PC-9 (cell line): ENCODE measurements at regions not wholly inside any gene's neighbourhood (a gene's known extent, or its start where the extent isn't known, plus 50 kb on each side); places are given as distances from the start of the nearest gene placed in this dataset.

Experiments
- BruUV-seq: library from RNA; stranded (reverse); fragments of 400-500 nt; replicated peaks from 2 replicates; lab custom pipeline; 2021; lab: Mats Ljungman, UMichigan
- CTCF ChIA-PET: fragments of 300-600 bp; sonication (Branson Sonifier 250); formaldehyde crosslinking; loops from one replicate; lab custom pipeline; 2022; ENCODE audit warnings: antibody characterized with exemption; lab: Charles Lee
- POLR2A ChIA-PET: fragments of 300-600 bp; sonication (Branson Sonifier 250); formaldehyde crosslinking; loops from one replicate; lab custom pipeline; 2022; ENCODE audit warnings: antibody characterized with exemption; ENCODE audit not compliant: unreplicated experiment; lab: Charles Lee
- DNase-seq, 2 experiments: peaks; one replicate each; pipeline versions ENCODE4 v3.0.0 to v3.0.0-alpha.2; 2015 to 2022; ENCODE audit warnings: mixed read lengths in 1 of 2
- H2AFZ ChIP-seq: fragments of 200-600 bp; sonication (generic); 2 replicates; pipeline ENCODE4 v1.8.1; 2017; ENCODE audit warnings: antibody characterized with exemption
- H3F3A ChIP-seq: fragments of 200-600 bp; sonication (generic); 2 replicates; pipeline ENCODE4 v1.8.1; 2017; ENCODE audit warnings: antibody characterized with exemption, mild to moderate bottlenecking, low read depth; ENCODE audit not compliant: insufficient read depth
- H3K27ac ChIP-seq: fragments of 200-600 bp; sonication (generic); 2 replicates; pipeline ENCODE4 v1.6.1; 2016; ENCODE audit warnings: mixed run types
- H3K27me3 ChIP-seq: fragments of 200-600 bp; sonication (generic); 2 replicates; pipeline ENCODE4 v1.6.1; 2016; ENCODE audit warnings: low read depth, mixed run types; ENCODE audit not compliant: insufficient read depth
- H3K36me3 ChIP-seq: fragments of 200-600 bp; sonication (generic); 2 replicates; pipeline ENCODE4 v1.6.1; 2016; ENCODE audit warnings: low read depth, mixed run types
- H3K4me1 ChIP-seq: fragments of 200-600 bp; sonication (generic); replicated peaks from 2 replicates; pipeline ENCODE4 v1.6.1; 2016; ENCODE audit warnings: mixed run types; ENCODE audit not compliant: insufficient read depth
- H3K4me2 ChIP-seq: fragments of 200-600 bp; sonication (generic); 2 replicates; pipeline ENCODE4 v1.6.1; 2017; ENCODE audit warnings: mixed run types
- H3K4me3 ChIP-seq: fragments of 200-600 bp; sonication (generic); 2 replicates; pipeline ENCODE4 v1.6.1; 2016; ENCODE audit warnings: mixed run types
- H3K79me2 ChIP-seq: fragments of 200-600 bp; sonication (generic); 2 replicates; pipeline ENCODE4 v1.6.1; 2017; ENCODE audit warnings: low read depth, mixed run types
- H3K9me2 ChIP-seq: fragments of 200-600 bp; sonication (generic); 2 replicates; pipeline ENCODE4 v1.8.1; 2017; ENCODE audit warnings: mild to moderate bottlenecking; ENCODE audit not compliant: insufficient read depth
- H3K9me3 ChIP-seq: fragments of 200-600 bp; sonication (generic); 2 replicates; pipeline ENCODE4 v1.8.1; 2016; ENCODE audit warnings: low read depth; ENCODE audit not compliant: insufficient read depth
- H4K20me1 ChIP-seq: fragments of 200-600 bp; sonication (generic); 2 replicates; pipeline ENCODE4 v1.8.1; 2017; ENCODE audit not compliant: insufficient read depth
- CTCF ChIP-seq: fragments of 200-600 bp; sonication (generic); conservative IDR thresholded peaks from 2 replicates; pipeline ENCODE4 v1.6.1; 2017; ENCODE audit warnings: mixed run types, antibody characterized with exemption, mild to moderate bottlenecking, moderate library complexity
- EZH2 ChIP-seq: fragments of 200-600 bp; sonication (generic); IDR thresholded peaks from 2 replicates; pipeline ENCODE4 v1.8.0; 2017; ENCODE audit warnings: antibody characterized with exemption, low read depth
- intact Hi-C: fragments of 100-400 bp; cut with micrococcal nuclease; formaldehyde crosslinking; loops from one replicate; pipeline ENCODE4 v1.10.0; 2022; ENCODE audit not compliant: unreplicated experiment

- TF ChIP-seq EZH2 (no peak), CTCF (no peak)
- H3K9me2 ChIP-seq, result no peaks in the 10 kb centered on the region
- no TSS peak for BruUV-seq
- no peak overlapping the region for H3K27ac ChIP-seq
- DNase-seq, result no peak
- POLR2A ChIA-PET, result no interaction called here
- no peaks in the 10 kb centered on the region for H3K9me3 ChIP-seq
- intact Hi-C loops, result no loop called here
- no peaks in the 10 kb centered on the region for H3K27me3 ChIP-seq
- H3F3A ChIP-seq, result no peaks in the 10 kb centered on the region
- H4K20me1 ChIP-seq, result no peaks in the 10 kb centered on the region
- no peaks in the 10 kb centered on the region for H3K36me3 ChIP-seq
- CTCF ChIA-PET, result no interaction called here
- H3K79me2 ChIP-seq, result no peaks in the 10 kb centered on the region
- H3K4me3 ChIP-seq, result no peak overlapping the region
- H2AFZ ChIP-seq, result no peak overlapping the region
- no peaks in the 10 kb centered on the region for H3K4me1 ChIP-seq
- H3K4me2 ChIP-seq, result no peak overlapping the region
Observed at GRCh38 chr13:63129995-63130394, 1714.3 kb upstream of the PCDH20 start.

GRCh38 chr13:63128716-63129115, 1713.1 kb upstream of the PCDH20 start:
- CTCF ChIA-PET, result no interaction called here
- intact Hi-C loops, result no loop called here
- DNase-seq, result no peak
- no peaks in the 10 kb centered on the region for H3K9me2 ChIP-seq
- TF ChIP-seq CTCF, result no peak
- no peak for TF ChIP-seq EZH2
- H3K4me3 ChIP-seq, result no peak overlapping the region
- BruUV-seq, result no TSS peak
- H3K27ac ChIP-seq, result no peak overlapping the region
- no peak overlapping the region for H3K4me2 ChIP-seq
- POLR2A ChIA-PET, result no interaction called here
- no peaks in the 10 kb centered on the region for H3K79me2 ChIP-seq
- H3K27me3 ChIP-seq, result no peaks in the 10 kb centered on the region
- H4K20me1 ChIP-seq, result no peaks in the 10 kb centered on the region
- H3K4me1 ChIP-seq, result no peaks in the 10 kb centered on the region
- H3K36me3 ChIP-seq, result no peaks in the 10 kb centered on the region
- no peak overlapping the region for H2AFZ ChIP-seq
- H3F3A ChIP-seq, result no peaks in the 10 kb centered on the region
- no peaks in the 10 kb centered on the region for H3K9me3 ChIP-seq

GRCh38 chr13:63124863-63125262, 1709.2 kb upstream of the PCDH20 start:
- no peaks in the 10 kb centered on the region for H4K20me1 ChIP-seq
- no peaks in the 10 kb centered on the region for H3K36me3 ChIP-seq
- no peak overlapping the region for H3K4me2 ChIP-seq
- H3K27ac ChIP-seq, result no peak overlapping the region
- DNase-seq, result no peak
- intact Hi-C loops, result no loop called here
- H2AFZ ChIP-seq, result no peak overlapping the region
- no peaks in the 10 kb centered on the region for H3K4me1 ChIP-seq
- H3K9me2 ChIP-seq, result no peaks in the 10 kb centered on the region
- POLR2A ChIA-PET, result no interaction called here
- BruUV-seq, result no TSS peak
- H3K27me3 ChIP-seq, result no peaks in the 10 kb centered on the region
- CTCF ChIA-PET, result no interaction called here
- H3K79me2 ChIP-seq, result no peaks in the 10 kb centered on the region
- H3F3A ChIP-seq, result no peaks in the 10 kb centered on the region
- peak; percentile 77 for TF ChIP-seq CTCF
- no peak for TF ChIP-seq EZH2
- no peaks in the 10 kb centered on the region for H3K9me3 ChIP-seq
- H3K4me3 ChIP-seq, result no peak overlapping the region
